ENCODE measurements at regions not wholly inside any gene's neighbourhood (a gene's known extent, or its start where the extent isn't known, plus 50 kb on each side); places are given as distances from the start of the nearest gene placed in this dataset.

GRCh38 chr12:115062741-115063140 is 378.8 kb upstream of the TBX3 start (continued):
- no peak for TF ChIP-seq KLF13 (tag; IDR thresholded peaks at IDR 0.05; ENCODE audit: borderline replicate concordance, low read depth)
- no peak for TF ChIP-seq ZNF57 (CRISPR knock-in tag; IDR thresholded peaks at IDR 0.05)
- no peak for TF ChIP-seq ZNF551 (CRISPR knock-in tag; IDR thresholded peaks at IDR 0.05)
- TF ChIP-seq ZC3H11A (IDR thresholded peaks at IDR 0.05; ENCODE audit: low read depth, low read length): no peak
- TF ChIP-seq ZNF707 (CRISPR knock-in tag; conservative IDR thresholded peaks at IDR 0.05): no peak
- no peak for TF ChIP-seq POLR3G (IDR thresholded peaks at IDR 0.05; ENCODE audit: extremely low read depth, insufficient read length, insufficient replicate concordance)
- no peak for TF ChIP-seq JUN (IDR thresholded peaks at IDR 0.05; ENCODE audit: borderline replicate concordance, low read depth, low read length)
- TF ChIP-seq JUN (CRISPR knock-in tag; IDR thresholded peaks at IDR 0.05; ENCODE audit: borderline replicate concordance): no peak

- no peak for FAIRE-seq
- H2AFZ ChIP-seq (ENCODE audit: low read depth, low read length): no peak overlapping the region
- H3K27me3 ChIP-seq (ENCODE audit: control insufficient read depth in 2 of 2, insufficient read depth in 2 of 2, low read length in 2 of 2): peaks cover 0 to 3% of the 10 kb centered on the region in 2 experiments; a peak in 1 of 5 replicates
- H3K4me2 ChIP-seq (ENCODE audit: insufficient read depth, low read length): no peak overlapping the region
- no peak overlapping the region for H3K27ac ChIP-seq (ENCODE audit: extremely low read depth, low read depth, low read length)
- no peak overlapping the region for H3K9ac ChIP-seq (ENCODE audit: insufficient read depth in 1 of 2, low read depth in 2 of 2, low read length in 2 of 2)
- intact Hi-C loops (cut with micrococcal nuclease) (no loop called here), in situ Hi-C loops (cut with MboI) (no loop called here)
- ChIA-PET POLR2A (no interaction called here), CTCF (ENCODE audit: low intra/inter-chr PET ratio) (no interaction called here)
- WGBS (ENCODE audit: insufficient coverage, low coverage, missing lambda C conversion rate): 2% methylated on average over 6 of the region's 6 CpGs
- H3K79me2 ChIP-seq (ENCODE audit: control insufficient read depth, insufficient read depth, low read length): no peaks in the 10 kb centered on the region
- TF ChIP-seq E2F5 (CRISPR knock-in tag; IDR thresholded peaks at IDR 0.05) (no peak), MECOM (CRISPR knock-in tag; IDR thresholded peaks at IDR 0.05) (no peak), FOXP1 (CRISPR knock-in tag; IDR thresholded peaks at IDR 0.05) (no peak), ZNF134 (CRISPR knock-in tag; conservative IDR thresholded peaks at IDR 0.05) (no peak), PTTG1 (tag; IDR thresholded peaks at IDR 0.05; ENCODE audit: low read depth) (no peak), HNRNPK (IDR thresholded peaks at IDR 0.05; ENCODE audit: low read depth, low read length, poor library complexity, severe bottlenecking) (no peak)
- H3K36me3 ChIP-seq (ENCODE audit: control insufficient read depth, insufficient read depth, low read length): no peaks in the 10 kb centered on the region
- H3K4me1 ChIP-seq (replicated peaks in 1 of 2; ENCODE audit: control insufficient read depth in 2 of 2, insufficient read depth in 2 of 2, low read length in 2 of 2): no peaks in the 10 kb centered on the region
- DNase-seq (ENCODE audit: extremely low read depth in 1 of 4, low spot score in 3 of 4): no peak
- H4K20me1 ChIP-seq (replicated peaks; ENCODE audit: control insufficient read depth, insufficient read depth, low read length): no peaks in the 10 kb centered on the region; the same call in 1 of the 2 replicates
- no peak overlapping the region for H3K4me3 ChIP-seq
- BruUV-seq (replicated peaks): no TSS peak
- no peaks in the 10 kb centered on the region for H3K9me3 ChIP-seq (replicated peaks; ENCODE audit: control insufficient read depth, insufficient read depth, low read depth, low read length)
- ATAC-seq: no peak
- no peaks in the 10 kb centered on the region for H3K9me1 ChIP-seq (ENCODE audit: control insufficient read depth, insufficient read depth, low read length)
Measured at GRCh38 chr12:115060477-115061168, 376.6 kb upstream of the TBX3 start.

Data from K562 (cell line).